Muscle of back (tissue), 3 donors: ENCODE measurements at regions not wholly inside any gene's neighbourhood (a gene's known extent, or its start where the extent isn't known, plus 50 kb on each side); places are given as distances from the start of the nearest gene placed in this dataset.

ENCODE experiments used
- DNase-seq, 3 donors: peaks; one replicate each; pipeline versions ENCODE4 v3.0.0 to v3.0.0-alpha.2; 2013

DNA sequence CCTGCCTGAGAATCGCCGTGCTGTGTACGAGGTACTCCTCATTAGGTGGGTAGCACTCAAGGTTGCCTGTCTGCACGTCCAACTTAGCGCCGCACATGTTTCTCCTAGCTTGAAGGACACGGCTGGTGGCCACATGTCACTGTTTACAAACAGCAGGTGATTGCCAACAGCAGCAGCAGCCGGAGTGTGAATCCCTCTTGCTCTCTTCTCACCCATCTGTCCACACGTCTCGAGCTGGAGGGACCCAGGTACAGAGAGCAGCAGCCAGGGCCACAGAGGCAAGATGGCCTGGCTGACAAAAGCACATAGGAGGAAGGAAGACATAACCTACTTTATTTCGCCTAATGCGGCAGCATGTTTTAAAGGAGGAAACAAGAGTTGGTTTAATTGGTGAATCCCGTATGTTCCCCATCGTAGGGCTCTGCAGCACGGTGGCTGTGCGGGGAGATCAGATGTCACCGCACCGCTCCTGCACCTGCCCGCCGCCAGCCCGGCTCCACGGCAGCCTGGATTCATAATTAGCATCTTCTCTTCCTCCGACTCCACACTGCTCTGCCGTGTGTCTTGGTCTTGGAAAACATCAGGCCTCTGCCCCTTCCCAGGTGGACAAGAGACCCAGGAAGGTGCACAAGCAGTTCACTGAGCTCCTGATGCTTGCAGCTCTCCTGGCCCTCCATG, 201.6 kb upstream of the IRX1 start:
- peak; percentile 14 to 27 (median 22) for DNase-seq

- DNase-seq: no peak
These were observed 202.3 kb upstream of the IRX1 start for GRCh38 chr5:3393122-3393919.

DNA sequence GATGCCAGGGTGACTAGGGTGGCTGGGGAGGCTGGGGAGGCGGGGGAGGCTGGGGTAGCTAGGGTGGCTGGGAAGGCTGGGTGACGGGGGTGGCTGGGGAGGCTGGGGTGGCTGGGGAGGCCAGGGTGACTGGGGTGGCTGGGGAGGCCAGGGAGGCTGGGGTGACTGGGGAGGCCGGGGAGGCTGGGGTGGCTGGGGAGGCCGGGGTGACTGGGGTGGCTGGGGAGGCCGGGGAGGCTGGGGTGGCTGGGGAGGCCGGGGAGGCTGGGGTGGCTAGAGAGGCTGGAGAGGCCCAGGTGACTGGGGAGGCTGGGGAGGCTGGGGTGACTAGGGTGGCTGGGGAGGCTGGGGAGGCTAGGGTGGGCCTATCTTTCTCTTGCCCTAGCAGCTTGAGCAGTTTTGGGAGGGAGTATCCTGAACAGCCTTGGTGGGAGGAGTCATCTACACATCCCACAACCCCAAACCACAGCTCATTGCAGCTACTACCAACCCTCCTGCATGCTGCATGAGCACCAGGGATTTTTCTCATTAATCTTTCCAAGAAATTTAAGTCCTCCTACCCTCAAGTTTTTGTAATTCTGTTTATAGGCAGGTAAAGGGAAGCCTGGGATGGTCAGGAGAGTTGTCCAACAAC, 203.2 kb upstream of the IRX1 start:
- DNase-seq: no peak

DNA sequence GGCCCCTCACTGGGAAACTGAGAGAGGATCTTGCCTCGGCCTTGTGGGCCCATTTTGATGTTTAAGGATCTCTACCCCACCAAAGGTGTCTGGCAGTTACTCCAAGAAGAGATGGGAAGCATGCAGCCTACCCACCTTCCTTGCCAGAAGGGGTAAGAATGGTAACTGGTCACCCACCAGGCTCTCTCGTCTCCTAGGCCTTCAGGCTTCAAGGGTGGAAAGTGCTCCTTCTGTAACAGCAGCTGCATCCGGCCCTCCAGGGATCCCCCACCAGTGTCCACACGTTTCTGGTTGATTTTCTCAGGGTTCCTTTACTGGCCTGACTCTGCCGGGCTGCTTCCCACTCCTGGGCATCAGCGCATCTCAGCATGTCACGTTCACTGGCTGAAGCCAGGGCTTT, 204.4 kb upstream of the IRX1 start:
- no peak for DNase-seq

DNA sequence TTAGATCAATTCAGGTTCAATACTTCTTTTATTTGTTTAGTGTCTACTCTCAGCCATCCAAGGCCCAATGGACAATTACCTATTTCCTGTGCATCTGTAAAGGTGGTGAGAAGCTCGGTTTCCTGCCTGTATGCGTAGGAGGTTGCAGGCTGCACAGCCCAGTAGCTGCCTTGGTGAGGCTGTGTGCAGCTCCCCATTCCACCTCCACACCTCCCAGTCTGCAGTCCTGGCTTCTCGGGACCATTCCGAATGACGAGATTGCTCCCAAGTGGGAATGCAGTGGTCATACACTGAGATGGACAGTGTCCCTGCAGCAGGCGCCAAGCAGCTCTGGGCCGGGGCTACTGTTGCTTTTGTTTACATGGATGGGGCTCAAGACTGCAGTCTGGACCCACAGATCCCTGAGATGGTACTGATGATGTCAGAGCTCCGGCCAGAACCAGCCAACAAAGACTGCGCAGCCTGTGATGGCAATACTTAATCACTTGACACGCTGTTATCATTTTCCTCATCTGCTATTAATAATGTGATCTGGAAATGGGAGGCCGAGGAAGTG, 206.1 kb upstream of the IRX1 start:
- no peak for DNase-seq

DNA sequence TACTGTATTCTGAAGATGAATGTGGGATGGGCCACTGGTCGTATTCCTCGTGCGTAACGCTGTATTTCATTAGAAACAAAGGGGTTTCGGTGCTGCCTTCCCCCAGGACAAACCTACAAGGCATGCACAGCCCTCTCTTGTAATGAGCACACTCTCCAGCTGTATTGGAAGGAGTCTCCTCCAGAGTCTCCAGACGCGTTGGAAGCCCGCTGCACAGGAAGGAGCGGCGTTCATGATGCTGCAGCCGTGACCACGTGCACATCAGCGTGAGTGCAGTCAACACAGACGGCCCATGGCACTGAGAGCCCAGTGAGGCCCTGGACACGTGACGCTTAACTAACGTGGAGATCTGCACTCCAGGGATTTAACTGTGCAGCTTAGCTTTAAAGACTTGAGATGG, 209.0 kb upstream of the IRX1 start:
- peak in 1 of 3 donors; percentile 20 for DNase-seq

DNA sequence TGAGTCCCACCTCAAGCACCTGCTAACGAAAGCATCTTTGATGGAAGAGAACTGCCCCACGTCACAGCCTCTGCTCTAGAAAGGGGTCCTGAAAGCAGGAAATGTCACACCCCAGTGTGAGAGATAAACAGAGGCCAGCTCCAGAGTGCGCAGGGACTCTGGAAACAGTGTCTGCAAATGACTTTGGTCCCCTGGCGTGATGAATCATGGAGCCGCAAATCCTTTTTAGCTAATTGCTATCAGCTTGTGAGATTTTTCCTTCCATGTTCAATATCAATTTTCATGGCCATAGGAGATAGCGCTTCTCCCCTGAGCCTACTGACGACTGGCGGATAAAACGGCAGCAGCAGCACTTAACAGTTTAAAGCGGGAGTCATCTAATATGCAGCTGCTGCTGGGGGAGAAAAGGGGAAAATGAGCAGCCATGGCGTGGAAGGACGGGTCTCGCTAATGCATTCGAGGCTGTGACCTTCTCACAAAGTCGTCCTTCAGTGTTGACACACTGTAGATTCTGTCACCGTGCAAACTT, 209.6 kb upstream of the IRX1 start:
- DNase-seq: no peak

- DNase-seq: no peak
These were observed 211.1 kb upstream of the IRX1 start for GRCh38 chr5:3384531-3384930.

GRCh38 chr5:3382782-3383181, 212.8 kb upstream of the IRX1 start:
- DNase-seq: no peak

GRCh38 chr5:3382151-3382550, 213.5 kb upstream of the IRX1 start:
- no peak for DNase-seq

- no peak for DNase-seq
These were observed 214.3 kb upstream of the IRX1 start for GRCh38 chr5:3381206-3381825.

DNA sequence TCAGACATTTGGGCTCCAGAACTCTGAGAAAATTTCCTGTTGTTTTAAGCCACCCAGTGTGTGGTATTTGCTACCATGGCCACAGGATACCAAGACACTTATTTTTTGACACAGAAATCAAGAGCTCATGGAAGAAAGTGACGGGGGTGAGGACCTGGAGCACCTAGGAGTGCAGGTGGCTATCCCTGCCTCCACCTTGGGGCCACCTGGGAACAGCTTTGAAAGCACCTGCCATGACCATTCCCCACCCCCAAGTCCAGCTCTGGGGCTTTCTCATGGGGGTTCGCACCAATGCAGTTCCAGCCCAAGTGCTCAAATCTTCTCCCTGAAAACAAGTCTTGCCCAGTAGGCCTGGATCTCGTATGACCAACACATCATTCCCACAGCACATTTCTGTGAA, 214.9 kb upstream of the IRX1 start:
- DNase-seq: no peak

DNA sequence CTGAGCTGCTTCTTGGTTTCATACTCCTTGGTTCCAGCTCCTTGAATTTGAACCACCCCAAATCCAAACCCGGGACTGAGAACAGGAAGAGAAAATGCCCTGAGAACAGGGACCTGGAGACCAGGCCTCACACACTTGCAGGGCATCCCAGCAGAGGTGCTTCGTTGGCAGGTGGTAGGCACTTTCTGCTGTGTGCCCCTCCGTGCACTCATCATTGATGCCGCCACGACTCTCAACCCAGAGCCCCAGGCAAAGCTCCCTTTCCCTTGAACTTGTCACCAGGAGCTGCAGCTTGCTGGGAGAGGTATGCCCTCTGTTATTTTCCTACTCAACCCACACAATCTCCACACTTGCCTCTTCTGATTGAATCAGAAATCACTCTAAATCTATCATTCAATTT, 217.8 kb upstream of the IRX1 start:
- DNase-seq: no peak

DNA sequence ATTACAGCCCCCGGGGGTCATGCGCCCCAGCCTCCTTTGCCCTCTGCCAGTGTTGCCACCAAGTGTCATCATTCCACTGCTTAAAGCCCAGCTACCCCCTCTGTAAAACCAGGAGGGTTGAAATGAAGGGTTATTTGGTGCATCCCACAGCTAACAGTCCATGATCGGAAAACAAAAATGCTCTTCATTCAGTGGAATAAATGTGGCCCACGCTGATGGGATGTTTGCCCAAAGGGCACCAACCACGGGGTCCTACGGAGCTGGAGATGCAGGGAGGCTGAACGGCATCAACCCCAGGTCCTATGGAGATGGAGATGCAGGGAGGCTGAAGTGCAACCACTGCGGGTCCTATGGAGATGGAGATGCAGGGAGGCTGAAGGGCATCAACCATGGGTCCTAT, 218.5 kb upstream of the IRX1 start:
- DNase-seq: no peak

- DNase-seq: no peak
These were observed 219.0 kb upstream of the IRX1 start for GRCh38 chr5:3376611-3377010.

GRCh38 chr5:3375586-3376311, 219.9 kb upstream of the IRX1 start:
- DNase-seq: no peak

DNA sequence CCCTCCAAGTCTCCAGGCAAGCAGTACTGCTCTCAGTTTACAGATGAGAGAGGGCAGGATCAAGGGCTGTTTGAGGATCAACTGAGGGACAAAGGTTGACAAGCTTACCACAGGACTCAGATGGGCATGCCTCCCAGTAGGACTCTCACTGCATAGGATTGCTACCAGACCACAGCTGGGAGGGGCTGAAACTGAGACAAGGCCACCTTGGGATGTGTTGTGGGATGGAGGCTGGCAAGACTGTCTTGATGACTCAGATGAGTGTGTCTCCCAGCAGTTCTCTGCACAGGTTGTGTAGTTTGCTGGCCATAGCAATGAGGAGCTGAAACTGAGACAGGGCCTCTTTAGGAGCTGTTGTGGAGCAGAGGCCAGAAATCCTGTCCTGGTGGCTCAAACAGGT, 222.2 kb upstream of the IRX1 start:
- no peak for DNase-seq

GRCh38 chr5:3372289-3372688, 223.3 kb upstream of the IRX1 start:
- DNase-seq: no peak

DNA sequence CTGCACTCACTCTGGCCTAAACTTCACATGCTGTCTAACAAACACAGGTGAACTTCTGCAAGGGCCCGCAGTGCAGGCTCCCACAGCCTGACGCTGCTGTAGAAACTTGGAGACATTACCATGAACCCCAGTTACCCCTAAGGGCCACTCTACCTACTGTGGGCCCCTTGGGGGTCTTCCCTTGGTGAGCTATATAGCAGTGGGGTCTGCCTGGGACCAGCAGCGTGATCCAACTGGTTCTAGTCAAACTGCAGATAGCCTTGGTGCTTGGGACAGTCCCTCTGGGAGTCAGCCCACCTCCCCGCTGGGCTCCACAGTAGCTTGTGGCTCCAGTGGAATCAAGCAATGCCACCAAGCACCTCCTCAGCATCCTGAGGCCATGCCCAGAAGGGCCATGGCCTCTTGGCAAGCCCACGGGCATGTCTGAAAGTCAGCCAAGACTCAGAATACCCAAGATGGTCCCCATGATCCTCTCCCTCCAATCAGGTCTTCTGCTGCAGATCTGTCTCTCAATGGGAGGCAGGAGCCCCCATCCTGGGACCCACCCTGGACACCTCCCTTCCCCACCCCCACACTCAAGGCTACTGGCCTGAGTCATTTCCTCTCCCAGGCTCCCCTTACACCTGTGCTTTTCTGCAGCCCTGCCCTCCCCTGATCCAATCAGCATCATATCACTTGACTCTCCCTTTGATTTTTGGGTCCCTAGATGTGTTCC, 230.0 kb upstream of the IRX1 start:
- DNase-seq: no peak

- no peak for DNase-seq
These were observed 230.7 kb upstream of the IRX1 start for GRCh38 chr5:3364941-3365340.

DNA sequence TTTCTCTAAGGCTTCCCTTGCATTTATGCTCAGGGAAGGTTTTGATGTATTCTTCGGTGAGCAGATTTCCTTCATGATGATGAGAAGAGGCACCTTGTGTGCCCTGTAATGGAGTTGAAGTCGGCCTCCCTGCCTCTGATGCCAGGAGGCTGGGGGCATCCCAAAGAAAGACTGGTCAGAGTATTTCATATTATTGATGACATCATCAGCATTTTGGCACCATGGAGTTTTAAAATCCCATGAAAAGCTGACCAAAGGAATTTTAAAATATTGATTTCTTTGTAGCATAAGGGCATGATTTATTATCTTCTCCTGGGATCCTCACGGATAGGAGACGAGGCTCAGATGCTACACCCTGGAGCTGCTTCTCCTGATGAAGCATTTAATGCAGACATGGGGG, 231.2 kb upstream of the IRX1 start:
- no peak for DNase-seq
